ENCODE measurements at regions not wholly inside any gene's neighbourhood (a gene's known extent, or its start where the extent isn't known, plus 50 kb on each side); places are given as distances from the start of the nearest gene placed in this dataset.

- no peak overlapping the region for H3K4me2 ChIP-seq
- no peak overlapping the region for H2AFZ ChIP-seq
- no peaks in the 10 kb centered on the region; the same call in 1 of the 2 replicates for H3K9me2 ChIP-seq (ENCODE audit: insufficient read depth)
- DNase-seq: no peak
- no peaks in the 10 kb centered on the region; the same call in 1 of the 2 replicates for H4K20me1 ChIP-seq (ENCODE audit: insufficient read depth)
- H3K27ac ChIP-seq: no peak overlapping the region
- CTCF ChIA-PET: no interaction called here
- H3K9me3 ChIP-seq (ENCODE audit: insufficient read depth, low read depth): no peaks in the 10 kb centered on the region
- H3F3A ChIP-seq (ENCODE audit: insufficient read depth, low read depth): no peaks in the 10 kb centered on the region
- BruUV-seq (replicated peaks): no TSS peak
- H3K36me3 ChIP-seq (ENCODE audit: low read depth): no peaks in the 10 kb centered on the region
- no peaks in the 10 kb centered on the region for H3K4me1 ChIP-seq (replicated peaks; ENCODE audit: insufficient read depth)
- no peaks in the 10 kb centered on the region for H3K27me3 ChIP-seq (ENCODE audit: insufficient read depth, low read depth)
- H3K79me2 ChIP-seq (ENCODE audit: low read depth): no peaks in the 10 kb centered on the region
- TF ChIP-seq CTCF (conservative IDR thresholded peaks at IDR 0.05) (no peak), EZH2 (IDR thresholded peaks at IDR 0.05; ENCODE audit: low read depth) (no peak)
- no peak overlapping the region for H3K4me3 ChIP-seq
- intact Hi-C loops (cut with micrococcal nuclease; ENCODE audit: unreplicated experiment): no loop called here
- POLR2A ChIA-PET (ENCODE audit: unreplicated experiment): no interaction called here
These were observed 403.4 kb downstream of the HDGFL1 start for GRCh38 chr6:22972771-22973170.

- Histone ChIP-seq H3K4me3 (no peak overlapping the region), H3K9me3 (ENCODE audit: insufficient read depth, low read depth) (no peaks in the 10 kb centered on the region), H3F3A (ENCODE audit: insufficient read depth, low read depth) (no peaks in the 10 kb centered on the region), H3K9me2 (ENCODE audit: insufficient read depth) (no peaks in the 10 kb centered on the region; the same call in 1 of the 2 replicates), H4K20me1 (ENCODE audit: insufficient read depth) (no peaks in the 10 kb centered on the region; the same call in 1 of the 2 replicates), H3K27ac (no peak overlapping the region), H3K36me3 (ENCODE audit: low read depth) (no peaks in the 10 kb centered on the region), H3K79me2 (ENCODE audit: low read depth) (no peaks in the 10 kb centered on the region), H3K4me2 (no peak overlapping the region), H2AFZ (no peak overlapping the region; the same call in 1 of the 2 replicates), H3K27me3 (ENCODE audit: insufficient read depth, low read depth) (no peaks in the 10 kb centered on the region), H3K4me1 (replicated peaks; ENCODE audit: insufficient read depth) (no peaks in the 10 kb centered on the region)
- DNase-seq: no peak
- TF ChIP-seq EZH2 (IDR thresholded peaks at IDR 0.05; ENCODE audit: low read depth): no peak
- BruUV-seq (replicated peaks): no TSS peak
- POLR2A ChIA-PET (ENCODE audit: unreplicated experiment): no interaction called here
- intact Hi-C loops (cut with micrococcal nuclease; ENCODE audit: unreplicated experiment): no loop called here
- CTCF ChIA-PET: no interaction called here
These were observed 405.7 kb downstream of the HDGFL1 start for GRCh38 chr6:22975079-22975478.

- TF ChIP-seq EZH2 (IDR thresholded peaks at IDR 0.05; ENCODE audit: low read depth) (no peak), CTCF (conservative IDR thresholded peaks at IDR 0.05) (no peak)
- H3K27me3 ChIP-seq (ENCODE audit: insufficient read depth, low read depth): no peaks in the 10 kb centered on the region
- no peaks in the 10 kb centered on the region for H3F3A ChIP-seq (ENCODE audit: insufficient read depth, low read depth)
- no peaks in the 10 kb centered on the region for H3K79me2 ChIP-seq (ENCODE audit: low read depth)
- no peaks in the 10 kb centered on the region for H3K9me2 ChIP-seq (ENCODE audit: insufficient read depth)
- H3K27ac ChIP-seq: no peak overlapping the region
- no peak overlapping the region; the same call in 1 of the 2 replicates for H2AFZ ChIP-seq
- H3K4me2 ChIP-seq: no peak overlapping the region
- CTCF ChIA-PET: no interaction called here
- H3K4me3 ChIP-seq: no peak overlapping the region
- no TSS peak for BruUV-seq (replicated peaks)
- H3K4me1 ChIP-seq (replicated peaks; ENCODE audit: insufficient read depth): no peaks in the 10 kb centered on the region
- H4K20me1 ChIP-seq (ENCODE audit: insufficient read depth): no peaks in the 10 kb centered on the region
- H3K36me3 ChIP-seq (ENCODE audit: low read depth): no peaks in the 10 kb centered on the region
- POLR2A ChIA-PET (ENCODE audit: unreplicated experiment): no interaction called here
- H3K9me3 ChIP-seq (ENCODE audit: insufficient read depth, low read depth): no peaks in the 10 kb centered on the region
- DNase-seq: peak in 1 of 2 experiments; percentile 2
- intact Hi-C loops (cut with micrococcal nuclease; ENCODE audit: unreplicated experiment): no loop called here
These were observed 411.1 kb downstream of the HDGFL1 start for GRCh38 chr6:22980446-22980845.

- ChIA-PET CTCF (no interaction called here), POLR2A (ENCODE audit: unreplicated experiment) (interaction anchor here (0.6 kb wide), 1 partner anchor 686 kb away, joined by 11 read pairs; no protein-coding TSS in a partner anchor)
- Histone ChIP-seq H3K4me2 (no peak overlapping the region), H2AFZ (no peak overlapping the region), H4K20me1 (ENCODE audit: insufficient read depth) (no peaks in the 10 kb centered on the region), H3K27me3 (ENCODE audit: insufficient read depth, low read depth) (no peaks in the 10 kb centered on the region), H3K27ac (no peak overlapping the region), H3K4me1 (replicated peaks; ENCODE audit: insufficient read depth) (no peaks in the 10 kb centered on the region), H3K36me3 (ENCODE audit: low read depth) (no peaks in the 10 kb centered on the region), H3K9me2 (ENCODE audit: insufficient read depth) (no peaks in the 10 kb centered on the region), H3K4me3 (no peak overlapping the region), H3K9me3 (ENCODE audit: insufficient read depth, low read depth) (no peaks in the 10 kb centered on the region), H3K79me2 (ENCODE audit: low read depth) (no peaks in the 10 kb centered on the region), H3F3A (ENCODE audit: insufficient read depth, low read depth) (no peaks in the 10 kb centered on the region)
- DNase-seq: no peak
- intact Hi-C loops (cut with micrococcal nuclease; ENCODE audit: unreplicated experiment): no loop called here
- no peak for TF ChIP-seq CTCF (conservative IDR thresholded peaks at IDR 0.05)
- no peak for TF ChIP-seq EZH2 (IDR thresholded peaks at IDR 0.05; ENCODE audit: low read depth)
- no TSS peak for BruUV-seq (replicated peaks)
These were observed 432.8 kb downstream of the HDGFL1 start for GRCh38 chr6:23002044-23002619.
